Activated T-helper 1 cell treated with anti-CD3 and anti-CD28 coated beads, Interleukin-12 subunit alpha, Interleukin-12 subunit beta, Interleukin-2, Interleukin-4 antibody, amounts not matched to agents 30 ng/mL and 10 ng/mL and 1 ng/mL, durations not matched to agents 14 hours and 24 hours and 36 hours (primary cell): ENCODE measurements at regions not wholly inside any gene's neighbourhood (a gene's known extent, or its start where the extent isn't known, plus 50 kb on each side); places are given as distances from the start of the nearest gene placed in this dataset.

Experiments used
- DNase-seq: peaks from one replicate; pipeline ENCODE4 v3.0.0; 2021; ENCODE audit warnings: low spot score
- H3K27ac Mint-ChIP-seq: one replicate; pipeline ENCODE4 v1.8.0; 2021; ENCODE audit warnings: mild to moderate bottlenecking, mixed read lengths
- H3K27me3 Mint-ChIP-seq: one replicate; pipeline ENCODE4 v1.8.0; 2022; ENCODE audit warnings: mild to moderate bottlenecking, moderate library complexity, mixed read lengths; ENCODE audit not compliant: insufficient read depth
- H3K36me3 Mint-ChIP-seq: one replicate; pipeline ENCODE4 v1.8.0; 2021; ENCODE audit warnings: low read depth, mixed read lengths
- H3K4me1 Mint-ChIP-seq: one replicate; pipeline ENCODE4 v1.8.0; 2021; ENCODE audit warnings: low read depth, mixed read lengths
- H3K4me3 Mint-ChIP-seq: one replicate; pipeline ENCODE4 v1.8.0; 2021; ENCODE audit warnings: mild to moderate bottlenecking, moderate library complexity, mixed read lengths
- H3K9me3 Mint-ChIP-seq: one replicate; pipeline ENCODE4 v1.8.0; 2021; ENCODE audit warnings: mixed read lengths
- intact Hi-C: fragments of 100-400 bp; cut with micrococcal nuclease; formaldehyde crosslinking; loops from one replicate; pipeline ENCODE4 v1.15.1; 2024

GRCh38 chr4:155616117-155616516 is 50.5 kb upstream of the GUCY1A1 start:
- Mint-ChIP-seq H3K27ac (no peak overlapping the region), H3K9me3 (no peaks in the 10 kb centered on the region), H3K4me1 (no peaks in the 10 kb centered on the region), H3K4me3 (no peak overlapping the region), H3K36me3 (no peaks in the 10 kb centered on the region), H3K27me3 (peaks cover 13% of the 10 kb centered on the region)
- DNase-seq = no peak
- intact Hi-C loops = no loop called here

GRCh38 chr4:155615081-155615887 is 51.4 kb upstream of the GUCY1A1 start:
- H3K27ac Mint-ChIP-seq = no peak overlapping the region
- H3K9me3 Mint-ChIP-seq = no peaks in the 10 kb centered on the region
- no peak overlapping the region for H3K4me3 Mint-ChIP-seq
- peaks cover 13% of the 10 kb centered on the region for H3K27me3 Mint-ChIP-seq
- intact Hi-C loops = no loop called here
- no peaks in the 10 kb centered on the region for H3K36me3 Mint-ChIP-seq
- DNase-seq = no peak
- no peaks in the 10 kb centered on the region for H3K4me1 Mint-ChIP-seq

- no peak overlapping the region for H3K4me3 Mint-ChIP-seq
- no peaks in the 10 kb centered on the region for H3K9me3 Mint-ChIP-seq
- H3K4me1 Mint-ChIP-seq = no peaks in the 10 kb centered on the region
- no peaks in the 10 kb centered on the region for H3K36me3 Mint-ChIP-seq
- H3K27ac Mint-ChIP-seq = no peak overlapping the region
- DNase-seq = no peak
- peaks cover 13% of the 10 kb centered on the region for H3K27me3 Mint-ChIP-seq
- intact Hi-C loops = no loop called here
Measured at GRCh38 chr4:155614111-155614762, 52.4 kb upstream of the GUCY1A1 start.

- no peak for DNase-seq
- Mint-ChIP-seq H3K27me3 (peaks cover 18% of the 10 kb centered on the region), H3K36me3 (no peaks in the 10 kb centered on the region), H3K4me3 (no peak overlapping the region), H3K9me3 (no peaks in the 10 kb centered on the region), H3K27ac (no peak overlapping the region), H3K4me1 (no peaks in the 10 kb centered on the region)
- intact Hi-C loops = no loop called here
Measured at GRCh38 chr4:155612074-155612473, 54.6 kb upstream of the GUCY1A1 start.

GRCh38 chr4:155611501-155611900 is 55.1 kb upstream of the GUCY1A1 start:
- Mint-ChIP-seq H3K27ac (no peak overlapping the region), H3K27me3 (peaks cover 18% of the 10 kb centered on the region), H3K4me3 (no peak overlapping the region), H3K4me1 (no peaks in the 10 kb centered on the region), H3K9me3 (no peaks in the 10 kb centered on the region), H3K36me3 (no peaks in the 10 kb centered on the region)
- intact Hi-C loops = no loop called here
- DNase-seq = no peak

GRCh38 chr4:155610143-155610542 is 56.5 kb upstream of the GUCY1A1 start:
- Mint-ChIP-seq H3K36me3 (no peaks in the 10 kb centered on the region), H3K27me3 (peaks cover 11% of the 10 kb centered on the region), H3K4me1 (no peaks in the 10 kb centered on the region), H3K27ac (no peak overlapping the region), H3K4me3 (no peak overlapping the region), H3K9me3 (no peaks in the 10 kb centered on the region)
- DNase-seq = no peak
- intact Hi-C loops = no loop called here

- no peak overlapping the region for H3K4me3 Mint-ChIP-seq
- H3K36me3 Mint-ChIP-seq = no peaks in the 10 kb centered on the region
- no peak overlapping the region for H3K27ac Mint-ChIP-seq
- no peak for DNase-seq
- no peaks in the 10 kb centered on the region for H3K4me1 Mint-ChIP-seq
- H3K27me3 Mint-ChIP-seq = peaks cover 10% of the 10 kb centered on the region
- intact Hi-C loops = no loop called here
- H3K9me3 Mint-ChIP-seq = no peaks in the 10 kb centered on the region
Measured at GRCh38 chr4:155609455-155610059, 57.1 kb upstream of the GUCY1A1 start.

- intact Hi-C loops = no loop called here
- Mint-ChIP-seq H3K9me3 (no peaks in the 10 kb centered on the region), H3K36me3 (no peaks in the 10 kb centered on the region), H3K27me3 (peaks cover 10% of the 10 kb centered on the region), H3K4me1 (no peaks in the 10 kb centered on the region), H3K4me3 (no peak overlapping the region), H3K27ac (no peak overlapping the region)
- no peak for DNase-seq
Measured at GRCh38 chr4:155608225-155608885, 58.3 kb upstream of the GUCY1A1 start.

- no peak overlapping the region for H3K4me3 Mint-ChIP-seq
- no peaks in the 10 kb centered on the region for H3K36me3 Mint-ChIP-seq
- no peaks in the 10 kb centered on the region for H3K4me1 Mint-ChIP-seq
- H3K27me3 Mint-ChIP-seq = peaks cover 7% of the 10 kb centered on the region
- no peaks in the 10 kb centered on the region for H3K9me3 Mint-ChIP-seq
- intact Hi-C loops = no loop called here
- no peak overlapping the region for H3K27ac Mint-ChIP-seq
- DNase-seq = no peak
Measured at GRCh38 chr4:155607481-155607880, 59.2 kb upstream of the GUCY1A1 start.

- Mint-ChIP-seq H3K4me3 (no peak overlapping the region), H3K4me1 (no peaks in the 10 kb centered on the region), H3K36me3 (no peaks in the 10 kb centered on the region), H3K9me3 (no peaks in the 10 kb centered on the region), H3K27ac (no peak overlapping the region), H3K27me3 (peaks cover 11% of the 10 kb centered on the region)
- intact Hi-C loops = no loop called here
- DNase-seq = no peak
Measured at GRCh38 chr4:155604718-155605626, 61.7 kb upstream of the GUCY1A1 start.

- no peak overlapping the region for H3K27ac Mint-ChIP-seq
- no peak overlapping the region for H3K4me3 Mint-ChIP-seq
- no peaks in the 10 kb centered on the region for H3K36me3 Mint-ChIP-seq
- H3K9me3 Mint-ChIP-seq = no peaks in the 10 kb centered on the region
- no peak for DNase-seq
- no peaks in the 10 kb centered on the region for H3K4me1 Mint-ChIP-seq
- intact Hi-C loops = no loop called here
- H3K27me3 Mint-ChIP-seq = peaks cover 10% of the 10 kb centered on the region
Measured at GRCh38 chr4:155603360-155603891, 63.2 kb upstream of the GUCY1A1 start.
